HG03442 (cell line): ENCODE measurements at regions not wholly inside any gene's neighbourhood (a gene's known extent, or its start where the extent isn't known, plus 50 kb on each side); places are given as distances from the start of the nearest gene placed in this dataset.

ENCODE experiments used
- ATAC-seq: cut with Tn5 transposase; IDR thresholded peaks from one replicate; pipeline ENCODE4 v1.9.1; 2021; ENCODE audit warnings: mild to moderate bottlenecking, moderate library complexity; ENCODE audit not compliant: unreplicated experiment

DNA sequence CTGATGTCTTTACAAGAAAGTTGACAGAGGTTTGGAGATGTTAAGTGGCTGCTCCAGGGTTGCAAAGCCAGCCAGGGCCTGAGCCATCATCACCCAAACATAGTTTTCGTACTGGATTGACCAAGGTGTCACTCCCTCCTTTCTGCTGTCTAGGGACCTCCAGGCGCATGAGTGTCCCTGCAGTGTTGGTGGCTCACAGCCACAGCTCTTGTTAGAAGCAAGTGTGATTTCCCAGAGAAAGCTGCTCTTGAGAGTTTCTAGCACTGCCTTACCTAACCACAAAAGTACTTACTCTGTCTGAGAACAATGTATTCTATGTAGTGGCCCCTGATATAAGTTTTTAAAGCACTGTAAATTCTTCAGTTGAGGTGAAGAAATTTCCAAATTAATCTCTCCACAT lies 144.1 kb downstream of the SOX2 start:
- ATAC-seq, result no peak

DNA sequence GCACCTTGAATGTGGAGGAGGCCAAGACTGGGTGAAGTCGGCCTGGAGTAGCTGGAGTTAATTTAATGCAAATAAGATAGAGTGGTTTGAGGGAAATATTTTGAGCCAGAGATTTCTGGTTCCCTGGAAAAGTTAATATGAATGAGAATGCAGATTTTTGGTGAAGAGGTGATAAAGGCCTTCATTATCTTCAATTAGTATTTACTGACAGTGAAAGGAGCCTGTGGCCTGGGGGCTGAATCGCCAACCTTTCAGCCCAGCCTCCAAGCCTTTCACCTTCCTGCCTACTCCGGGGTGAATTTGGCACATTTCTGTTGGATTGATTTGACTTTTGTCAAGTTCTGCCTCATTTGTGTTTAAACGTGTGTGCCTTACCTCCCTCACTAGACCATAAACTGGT lies 147.8 kb downstream of the SOX2 start:
- no peak for ATAC-seq

DNA sequence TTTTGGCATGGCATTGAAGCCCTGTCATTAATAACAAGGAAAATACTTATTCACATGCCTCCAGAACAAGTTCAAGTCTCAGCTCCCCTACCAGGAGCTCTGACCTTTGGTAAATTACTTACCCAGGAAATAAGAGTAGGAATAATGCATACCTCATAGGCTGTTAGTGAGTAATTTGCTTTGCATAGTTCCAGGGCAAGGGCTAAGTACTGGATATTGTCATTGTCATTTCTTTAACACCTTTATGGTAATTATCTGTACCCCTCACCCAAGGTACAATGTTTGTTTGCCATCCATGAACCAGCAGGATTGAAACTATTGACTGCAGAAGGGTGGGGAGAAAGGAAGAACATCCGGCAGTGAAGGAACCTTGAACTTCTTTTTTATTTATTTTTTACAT lies 148.5 kb downstream of the SOX2 start:
- ATAC-seq, result no peak

DNA sequence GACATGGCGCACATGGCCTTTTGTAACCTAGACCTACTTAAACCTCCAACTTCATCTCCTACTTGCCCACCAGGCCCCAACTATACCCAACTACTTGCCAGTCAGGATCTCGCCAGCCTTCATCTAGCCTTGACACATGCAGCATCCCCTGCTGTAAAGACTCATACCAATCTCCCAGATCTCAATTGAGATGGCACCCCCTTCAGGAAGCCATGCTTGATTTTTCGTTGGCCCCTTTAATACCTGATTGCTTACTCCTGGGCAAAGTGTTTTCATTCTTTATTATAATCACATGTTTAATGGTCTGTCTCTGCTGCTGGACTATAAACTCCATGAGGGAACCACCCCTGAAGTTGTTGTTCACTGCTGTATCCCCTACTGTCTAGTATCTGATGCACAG lies 150.8 kb downstream of the SOX2 start:
- no peak for ATAC-seq

DNA sequence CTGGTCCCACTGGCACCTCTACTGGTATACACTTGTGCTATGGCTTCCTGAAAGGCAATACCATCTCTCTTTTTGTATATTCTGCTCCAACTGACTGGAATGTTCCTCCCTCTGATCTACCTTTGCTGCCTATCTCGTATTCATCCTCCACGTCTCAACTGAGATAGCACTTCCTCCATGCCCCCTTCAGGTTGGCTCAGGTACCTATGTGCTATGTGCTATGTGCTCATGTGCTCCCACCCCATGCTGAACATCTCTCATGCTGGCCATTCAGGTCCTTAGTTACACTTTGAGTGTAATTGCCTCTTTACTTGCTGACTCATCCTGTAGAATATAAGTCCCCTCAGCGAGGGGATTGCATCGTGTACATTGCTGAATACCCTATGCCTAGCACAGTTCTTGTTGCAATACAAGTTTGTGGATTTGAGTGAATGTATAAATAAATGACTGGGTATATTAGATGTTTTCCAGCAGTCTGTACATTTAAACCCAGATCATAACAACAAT lies 156.9 kb downstream of the SOX2 start:
- no peak for ATAC-seq

DNA sequence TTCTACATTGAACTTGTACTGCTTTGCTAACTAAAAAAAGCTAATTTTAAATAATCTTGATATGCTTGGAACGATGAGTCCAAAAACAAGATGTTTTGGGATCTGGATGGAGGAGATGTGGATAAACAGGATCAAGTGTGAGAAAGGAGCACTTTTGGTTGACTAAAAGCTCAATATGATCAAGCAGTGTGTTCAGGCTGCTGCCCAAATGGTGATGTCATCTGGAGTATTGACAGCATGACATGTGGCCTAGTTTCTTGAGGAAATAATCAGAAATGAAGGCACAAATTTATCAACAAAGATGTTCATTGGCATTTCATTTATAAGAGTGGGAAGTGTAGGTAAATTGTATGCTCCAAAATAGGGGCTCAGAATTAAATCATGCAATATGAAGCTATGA lies 161.2 kb downstream of the SOX2 start:
- ATAC-seq, result no peak

DNA sequence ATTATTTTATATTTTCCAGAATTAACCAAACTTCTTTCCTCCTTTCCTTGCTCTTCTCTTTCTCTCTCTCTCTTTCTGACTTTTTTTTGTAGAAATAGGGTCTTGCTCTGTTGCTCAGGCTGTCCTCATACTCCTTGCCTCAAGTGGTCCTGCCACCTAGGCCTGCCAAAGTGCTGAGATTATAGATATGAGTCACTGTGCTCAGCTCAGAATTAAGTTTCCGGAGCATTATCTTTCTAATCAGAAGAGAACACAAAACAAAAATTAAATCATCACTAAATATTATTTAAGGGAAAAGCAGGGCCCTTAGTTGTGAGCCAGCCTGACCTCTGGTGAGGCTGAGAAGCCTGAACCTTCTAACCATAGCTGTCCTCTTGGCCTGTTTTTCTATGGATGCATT lies 168.2 kb downstream of the SOX2 start:
- ATAC-seq, result no peak

DNA sequence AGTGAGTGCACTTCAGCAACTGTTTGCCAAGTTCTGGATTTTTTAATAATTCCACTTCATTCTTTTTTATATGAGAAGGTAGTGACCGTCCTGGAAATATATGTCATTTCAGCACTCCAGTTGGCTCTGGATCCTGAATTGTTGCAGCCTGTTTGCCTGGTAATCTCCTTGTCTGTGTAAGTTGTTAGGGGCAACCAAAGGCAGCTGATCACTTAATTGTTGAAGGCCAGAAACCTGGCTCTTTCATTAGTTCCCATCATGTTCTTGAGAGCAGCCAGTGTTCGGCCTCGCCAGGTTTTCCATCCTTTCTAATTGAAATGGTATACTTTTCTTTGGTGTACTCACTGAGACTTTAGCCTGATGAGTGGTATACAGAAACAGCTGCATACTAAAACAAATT lies 168.6 kb downstream of the SOX2 start:
- ATAC-seq, result no peak

DNA sequence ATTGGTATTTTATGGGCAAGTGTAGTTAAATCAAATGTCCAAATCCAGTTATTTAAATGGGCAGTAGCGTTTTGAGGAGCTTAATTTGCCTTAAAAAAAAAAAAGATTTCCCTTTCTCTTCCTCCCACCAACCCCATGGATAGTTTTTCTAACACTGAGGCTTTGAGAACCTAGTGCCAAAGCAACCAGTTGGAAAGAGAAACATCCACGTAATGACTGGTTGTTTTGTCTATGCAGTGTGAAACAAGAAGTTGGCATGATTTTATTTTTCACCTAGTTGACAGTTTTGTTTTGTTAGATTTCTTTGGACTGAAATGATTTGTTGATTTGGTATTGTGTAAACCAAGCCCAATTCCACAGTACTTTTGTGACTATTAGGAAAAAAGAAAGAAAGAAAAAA lies 170.0 kb downstream of the SOX2 start:
- no peak for ATAC-seq

DNA sequence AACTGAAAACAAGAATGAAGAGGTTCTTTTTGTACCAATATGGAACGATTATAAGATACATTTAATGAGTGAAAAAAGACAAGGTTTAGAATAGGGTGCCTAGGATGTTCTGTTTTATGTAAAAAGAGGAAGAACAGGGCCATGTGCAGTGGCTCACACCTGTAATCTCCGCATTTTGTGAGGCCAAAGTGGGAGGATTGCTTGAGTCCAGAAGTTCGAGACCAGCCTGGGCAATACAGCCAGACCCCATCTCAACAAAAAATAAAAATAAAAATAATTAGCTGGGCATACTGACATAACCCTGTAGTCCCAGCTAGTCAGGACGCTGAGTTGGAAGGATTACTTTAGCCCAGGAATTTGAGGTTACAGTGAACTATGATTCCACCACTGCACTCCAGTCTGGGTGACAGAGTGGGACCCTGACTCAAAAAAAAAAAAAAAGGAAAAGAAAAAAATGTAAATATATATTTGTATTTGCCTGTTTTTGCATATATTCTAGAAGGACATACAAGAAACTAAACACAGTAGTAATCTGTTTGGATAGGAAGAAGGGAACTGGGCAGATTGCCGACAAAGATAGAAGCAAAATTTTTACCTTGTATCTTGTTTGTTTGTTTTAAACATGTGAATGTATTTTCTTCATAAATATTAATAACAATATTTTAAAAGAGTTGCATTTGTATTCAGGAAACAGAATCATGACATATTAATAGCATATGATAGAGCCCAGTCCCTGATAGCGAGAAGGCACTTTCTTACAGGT lies 174.3 kb downstream of the SOX2 start:
- no peak for ATAC-seq

DNA sequence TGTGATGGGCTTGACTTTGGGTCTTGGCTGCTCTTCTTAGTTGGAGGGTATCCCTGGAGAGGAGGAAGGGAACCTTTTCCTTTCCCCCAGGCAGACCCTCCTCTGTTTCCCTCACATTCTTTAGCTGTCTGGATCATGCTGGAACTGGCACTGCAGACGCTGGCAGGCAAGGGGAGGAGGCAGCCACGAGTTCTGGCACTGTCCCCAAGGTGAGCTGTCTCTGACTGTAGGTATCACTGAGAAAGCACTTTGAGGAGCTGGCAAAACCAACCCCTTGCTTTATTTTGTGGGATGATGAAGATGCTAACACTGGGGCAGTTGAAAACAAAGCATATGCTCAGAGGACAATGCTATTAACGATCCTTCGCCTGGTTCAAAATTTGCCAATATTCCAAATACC lies 175.0 kb downstream of the SOX2 start:
- ATAC-seq, result no peak

DNA sequence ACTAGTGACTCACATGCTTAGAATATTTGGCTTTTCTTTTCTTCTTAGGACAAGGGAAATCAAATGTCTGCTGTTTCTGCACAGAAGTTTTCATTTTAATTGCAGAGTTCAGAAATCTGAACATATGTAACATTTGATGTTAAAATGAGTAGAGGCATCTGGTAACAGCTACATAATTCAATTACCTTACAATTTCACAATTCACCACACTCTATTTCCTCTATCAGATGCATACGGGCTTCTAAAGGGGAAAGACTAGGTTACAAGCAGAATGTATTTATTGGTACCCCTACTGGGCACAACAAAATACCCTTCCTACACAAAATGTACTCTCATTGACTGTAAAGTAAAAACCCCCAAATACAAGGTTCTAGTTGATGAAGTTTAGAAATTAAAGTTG lies 176.0 kb downstream of the SOX2 start:
- no peak for ATAC-seq

DNA sequence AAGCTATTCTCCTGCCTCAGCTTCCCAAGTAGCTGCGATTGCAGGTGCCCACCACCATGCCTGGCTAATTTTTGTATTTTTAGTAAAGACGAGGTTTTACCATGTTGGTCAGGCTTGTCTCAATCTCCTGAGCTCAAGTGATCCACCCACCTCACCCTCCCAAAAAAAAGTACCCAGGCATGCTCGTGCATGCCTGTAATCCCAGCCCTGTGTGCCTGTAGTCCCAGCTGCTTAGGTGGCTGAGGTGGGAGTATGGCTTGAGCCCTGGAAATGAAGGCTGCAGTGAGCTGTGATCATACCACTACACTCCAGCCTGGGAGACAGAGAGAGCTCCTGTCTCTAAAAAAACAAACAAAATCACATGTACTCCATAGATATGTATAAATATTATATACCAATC lies 176.5 kb downstream of the SOX2 start:
- ATAC-seq, result no peak

DNA sequence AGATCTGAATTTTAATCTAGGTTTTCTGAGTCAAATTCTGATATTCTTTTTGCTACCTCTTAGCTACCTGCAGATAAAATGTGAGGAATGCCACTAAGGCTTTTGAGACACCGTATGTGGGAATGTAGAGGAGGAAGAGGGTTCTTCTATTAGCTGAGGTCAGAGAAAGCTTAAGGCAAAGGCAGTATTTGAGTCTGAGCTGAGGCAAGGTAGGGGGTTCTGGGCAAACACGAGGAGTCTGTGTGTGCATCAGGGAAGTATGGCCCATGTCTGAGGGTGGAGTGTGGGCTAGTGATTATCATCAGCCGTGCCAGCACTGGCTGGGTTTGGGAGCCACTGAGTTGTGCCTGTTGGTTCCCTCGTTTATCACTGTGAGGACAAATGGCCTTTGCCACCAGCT lies 181.1 kb downstream of the SOX2 start:
- ATAC-seq, result no peak

DNA sequence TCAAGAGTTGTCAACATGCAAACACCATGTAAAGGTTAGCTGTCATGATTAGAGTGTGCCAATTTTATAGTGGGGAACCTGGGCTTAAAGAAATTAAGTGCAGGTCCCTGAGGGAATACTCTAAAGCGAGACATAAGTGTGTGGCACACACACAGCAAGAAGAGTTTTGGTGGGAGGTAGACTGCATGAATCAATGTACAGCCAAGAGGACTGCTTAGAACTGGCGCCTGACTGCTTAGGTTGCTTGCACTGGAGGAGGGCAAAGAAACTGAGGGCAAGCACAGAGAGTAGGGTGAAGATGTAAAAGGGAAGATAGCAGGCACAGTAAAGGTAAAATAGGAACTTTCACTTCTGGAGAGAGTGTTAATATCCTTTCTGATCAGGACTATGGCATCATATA lies 184.9 kb downstream of the SOX2 start:
- ATAC-seq, result no peak

DNA sequence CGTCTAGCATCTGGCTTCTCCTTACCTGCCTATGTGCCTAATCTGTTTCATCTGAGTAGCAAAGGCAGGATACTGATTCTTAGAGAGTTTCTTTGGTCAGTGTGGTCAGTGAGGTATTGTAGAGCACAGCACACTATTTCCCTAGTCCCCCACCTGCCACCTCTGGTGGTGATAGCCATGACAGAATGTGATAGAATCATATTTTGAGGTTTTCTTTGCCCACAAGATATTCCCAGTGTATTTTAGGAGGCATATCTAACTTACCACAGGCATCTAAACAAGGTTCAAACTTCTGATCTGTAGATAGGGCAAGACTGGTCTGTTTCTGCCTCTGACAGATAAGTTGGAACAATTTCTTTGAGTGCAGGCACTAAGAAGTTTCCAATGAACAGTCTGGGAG lies 188.0 kb downstream of the SOX2 start:
- peak; percentile 51 for ATAC-seq

DNA sequence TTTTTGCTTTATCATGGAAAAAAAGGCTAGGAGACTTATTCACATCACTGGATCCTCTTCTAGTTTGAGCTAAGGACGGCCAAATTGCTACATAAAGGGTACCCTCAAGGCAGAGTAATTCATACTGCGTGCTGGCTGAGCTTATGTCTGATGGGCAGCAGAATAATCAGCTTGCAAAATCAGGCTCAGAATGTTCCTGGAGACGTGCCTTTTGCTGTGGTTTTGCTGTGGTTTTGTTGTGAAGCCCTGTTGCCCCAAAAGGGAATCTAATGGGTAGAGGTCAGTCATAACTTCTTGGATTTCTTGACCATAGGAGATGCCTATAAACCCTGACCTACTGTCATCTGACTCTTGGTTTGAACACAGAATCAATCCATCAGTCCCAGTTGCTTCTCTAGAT lies 189.9 kb downstream of the SOX2 start:
- no peak for ATAC-seq

DNA sequence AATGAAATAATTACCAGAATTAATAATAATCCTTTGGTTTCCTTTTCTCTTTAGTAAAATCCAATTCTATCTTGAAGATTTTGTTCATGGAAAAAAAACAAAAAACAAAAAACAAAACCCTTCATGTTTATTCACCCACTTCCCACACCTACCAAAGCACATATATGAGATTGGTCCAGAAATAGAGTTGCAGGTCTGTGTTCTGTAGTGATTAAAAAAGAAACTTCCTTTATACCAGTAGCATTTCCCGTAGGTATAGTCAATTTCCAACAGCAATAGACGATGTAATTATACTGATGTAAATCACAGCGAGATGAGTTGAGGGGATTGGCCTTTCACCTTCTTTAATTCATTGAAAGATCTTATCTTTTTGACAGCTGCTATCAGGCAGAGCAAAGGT lies 194.6 kb downstream of the SOX2 start:
- ATAC-seq, result no peak

DNA sequence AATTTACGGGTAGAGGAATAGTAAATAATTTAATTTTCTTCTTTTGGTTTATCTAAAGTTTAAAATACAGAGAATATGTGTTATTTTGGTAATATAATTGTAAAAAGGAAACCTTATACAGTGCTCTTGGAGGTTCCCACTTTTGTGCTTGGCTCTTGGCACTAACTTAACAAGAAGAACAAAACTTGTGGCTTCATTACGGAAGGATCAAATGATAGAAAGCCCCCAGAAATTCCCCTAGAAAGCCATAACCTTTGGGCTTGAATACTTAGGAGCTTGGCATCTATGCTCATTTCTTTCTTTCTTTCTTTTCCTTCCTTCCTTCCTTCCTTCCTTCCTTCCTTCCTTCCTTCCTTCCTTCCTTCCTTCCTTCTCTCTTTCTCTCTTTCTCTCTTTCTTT lies 197.5 kb downstream of the SOX2 start:
- no peak for ATAC-seq

DNA sequence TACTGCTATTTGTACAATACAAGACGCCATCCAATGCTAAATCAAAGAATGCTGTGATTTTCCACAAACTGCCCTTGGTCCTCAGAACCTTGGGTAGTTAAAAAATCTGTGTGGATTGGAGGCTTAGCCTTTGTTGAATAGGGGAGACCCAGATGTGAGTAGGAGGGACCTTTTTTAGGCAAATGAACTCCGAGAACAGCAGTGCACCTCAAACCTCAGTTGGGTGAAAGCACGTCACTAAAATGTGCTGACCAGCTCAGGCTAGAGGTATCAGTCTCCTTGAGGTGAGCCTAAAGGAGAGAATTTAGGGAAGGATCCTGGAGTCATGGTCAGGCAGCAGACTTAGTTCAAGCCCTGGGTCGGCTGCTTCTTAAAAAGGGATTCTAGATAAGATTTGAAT lies 200.7 kb downstream of the SOX2 start:
- no peak for ATAC-seq

DNA sequence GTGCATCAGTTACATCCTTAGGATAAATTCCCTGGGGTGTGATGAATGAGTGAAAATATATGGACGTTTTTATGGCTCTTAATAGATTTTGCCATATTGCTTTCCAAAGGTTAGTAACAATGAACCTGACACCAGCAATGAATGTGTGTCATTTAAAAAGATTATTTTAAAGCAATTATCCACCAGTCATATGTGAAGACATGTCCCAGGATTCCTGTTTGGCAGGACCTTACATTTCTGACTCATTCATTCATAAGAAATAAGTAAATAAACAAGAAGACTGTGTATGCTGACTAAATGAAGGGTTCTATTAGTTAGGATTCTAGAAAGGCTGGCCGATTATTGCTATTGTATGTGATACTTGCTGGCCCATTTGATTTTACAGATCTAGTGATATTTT lies 201.5 kb downstream of the SOX2 start:
- ATAC-seq, result no peak

DNA sequence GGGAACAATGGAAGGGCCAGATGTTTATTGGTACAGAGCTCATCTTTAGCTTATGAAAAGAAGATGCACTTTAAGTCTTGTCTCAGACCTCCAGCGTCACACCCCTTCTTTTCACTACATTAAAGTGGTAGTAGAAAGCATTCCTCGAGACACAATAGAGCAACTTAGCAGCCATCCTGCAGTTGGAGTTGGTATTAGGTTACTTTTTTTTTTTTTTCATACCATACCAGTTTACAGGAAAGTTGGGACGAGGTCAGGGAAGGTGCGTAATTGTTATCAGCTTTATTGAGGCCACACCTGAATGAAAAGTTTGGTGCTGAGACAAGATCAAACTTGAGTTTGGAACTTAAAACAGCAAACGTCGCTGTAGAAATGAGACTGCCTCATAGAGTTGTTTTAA lies 203.8 kb downstream of the SOX2 start:
- no peak for ATAC-seq

DNA sequence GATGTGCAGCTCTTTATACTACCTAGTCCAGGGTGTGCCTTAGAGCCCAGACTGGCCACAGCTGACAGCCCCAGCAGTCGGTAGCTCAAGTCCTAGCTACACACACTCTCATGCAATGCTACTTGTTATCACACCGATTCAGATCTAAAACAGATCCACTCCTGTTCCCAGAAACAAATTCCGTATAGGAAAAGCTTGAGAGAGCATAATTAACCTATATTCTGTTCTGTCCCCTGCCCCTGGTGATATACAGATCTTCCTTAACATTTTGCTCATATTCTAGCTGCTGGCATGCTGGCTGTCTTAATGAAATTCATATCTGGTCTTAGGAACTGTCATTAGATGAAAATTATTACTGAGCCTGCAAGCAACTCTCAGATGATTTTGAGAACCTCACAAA lies 204.3 kb downstream of the SOX2 start:
- ATAC-seq, result no peak
